DMS 273 treated with DMSO at 0.1 percent for 48 hours (cell line): ENCODE measurements at regions not wholly inside any gene's neighbourhood (a gene's known extent, or its start where the extent isn't known, plus 50 kb on each side); places are given as distances from the start of the nearest gene placed in this dataset.

Experiments
- DNase-seq: peaks from one replicate; lab custom pipeline; 2025; lab: John Stamatoyannopoulos, UW

- DNase-seq, result no peak
These were observed 959.1 kb downstream of the CDH11 start for GRCh38 chr16:64162613-64163375.

GRCh38 chr16:64159976-64160375 lies 961.9 kb downstream of the CDH11 start:
- DNase-seq, result no peak

DNA sequence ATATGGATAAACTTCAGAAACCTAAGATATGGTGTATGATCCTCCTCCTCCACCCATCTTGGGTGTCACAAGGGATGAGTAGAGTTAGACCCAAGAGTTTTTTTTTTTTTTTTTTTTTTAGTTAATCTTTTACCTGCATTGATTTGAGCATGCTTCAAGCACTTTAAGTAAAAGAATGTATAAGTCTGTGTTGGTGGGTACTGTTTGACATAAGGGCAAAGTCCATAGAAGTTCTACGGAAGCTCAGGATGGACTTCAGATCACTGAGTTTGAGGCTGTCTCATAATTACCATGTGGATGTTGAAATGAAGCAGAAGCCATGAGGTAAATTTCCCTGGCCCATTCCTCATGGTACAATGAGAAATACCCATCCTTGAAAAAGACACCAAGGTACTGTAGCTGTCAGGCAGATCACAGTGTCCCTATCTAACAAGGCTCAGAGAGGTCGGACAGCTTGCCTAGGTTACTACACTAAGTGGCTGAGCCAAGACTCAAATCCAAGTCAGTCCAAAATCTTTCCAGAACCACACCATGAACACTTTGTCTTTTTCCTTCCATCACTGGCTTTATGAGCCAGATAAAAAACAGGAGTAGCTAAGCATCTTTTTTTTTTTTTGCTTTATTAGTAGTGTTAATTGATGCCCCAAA lies 962.8 kb downstream of the CDH11 start:
- no peak for DNase-seq

DNA sequence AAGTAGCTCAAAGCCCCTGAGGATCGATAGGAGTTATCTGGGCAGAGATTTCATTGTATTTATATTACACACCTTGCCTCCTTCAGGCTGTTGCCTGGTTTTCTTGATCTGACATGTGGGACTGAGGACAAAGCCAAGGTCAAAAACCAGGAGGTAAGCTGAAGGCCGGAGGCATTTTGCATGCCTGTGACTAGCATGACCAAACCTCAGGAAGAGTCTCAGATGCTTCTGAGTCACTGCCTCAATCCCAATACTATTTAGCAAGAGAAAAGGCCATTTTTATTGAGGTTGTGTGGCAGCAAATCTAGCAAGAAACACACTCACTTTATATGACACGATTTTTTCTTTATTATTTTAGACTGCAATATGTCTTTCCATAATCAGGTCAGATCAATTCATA lies 968.1 kb downstream of the CDH11 start:
- DNase-seq, result no peak

- no peak for DNase-seq
These were observed 969.7 kb downstream of the CDH11 start for GRCh38 chr16:64151990-64152767.

DNA sequence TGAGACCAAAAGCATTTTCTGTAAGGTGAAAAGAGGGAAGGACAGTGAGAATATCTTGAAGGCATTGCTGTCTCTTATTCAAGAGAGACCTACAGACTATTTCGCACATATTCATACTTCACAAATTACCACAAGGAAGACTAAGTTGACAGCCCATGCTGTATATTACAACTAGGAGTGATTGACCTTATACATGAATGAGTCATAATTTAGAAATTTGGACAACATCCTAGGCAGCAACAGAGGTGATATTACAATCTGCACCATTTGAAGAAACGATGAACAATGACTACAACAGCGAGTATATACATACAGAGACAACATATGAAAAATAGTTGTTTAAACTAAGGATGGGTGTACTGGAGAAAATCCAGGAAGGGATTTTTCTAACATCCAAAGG lies 971.7 kb downstream of the CDH11 start:
- DNase-seq, result no peak

- no peak for DNase-seq
These were observed 972.1 kb downstream of the CDH11 start for GRCh38 chr16:64149756-64150155.

DNA sequence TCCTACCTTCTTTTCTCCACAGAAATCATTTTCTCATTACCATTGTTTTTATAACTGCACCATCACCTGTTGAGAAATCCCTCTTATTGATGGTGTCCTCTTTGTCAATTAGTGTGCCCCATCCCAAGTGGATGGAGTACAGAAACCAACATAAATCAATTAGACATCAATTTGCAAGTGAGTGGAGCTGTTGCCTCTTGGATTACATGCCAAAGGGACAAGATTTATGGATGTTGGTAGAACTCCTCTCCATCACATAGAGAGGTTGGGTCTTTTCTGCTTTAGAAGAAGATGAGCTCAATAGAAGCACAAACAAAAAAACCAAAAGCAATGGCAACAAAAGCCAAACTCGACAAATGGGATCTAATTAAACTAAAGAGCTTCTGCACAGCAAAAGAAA lies 973.5 kb downstream of the CDH11 start:
- DNase-seq, result no peak

DNA sequence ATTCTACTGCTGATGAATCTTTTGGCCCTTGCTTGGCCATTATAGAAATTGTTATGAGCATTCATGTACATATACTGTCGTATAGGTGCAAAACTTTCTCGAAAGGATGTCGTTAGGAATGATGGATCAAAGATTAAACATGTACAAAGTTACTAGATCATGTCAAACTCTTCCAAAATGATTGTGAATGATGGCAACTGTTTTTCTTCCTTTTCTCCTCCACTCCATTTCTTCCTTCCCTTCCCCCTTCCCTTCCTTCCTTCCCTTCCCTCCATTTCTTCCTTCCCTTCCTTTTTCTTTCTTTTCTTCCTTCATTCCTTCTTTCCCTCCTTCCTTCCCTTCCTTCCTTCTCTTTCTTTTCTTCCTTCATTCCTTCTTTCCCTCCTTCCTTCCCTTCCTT lies 973.9 kb downstream of the CDH11 start:
- DNase-seq, result no peak

DNA sequence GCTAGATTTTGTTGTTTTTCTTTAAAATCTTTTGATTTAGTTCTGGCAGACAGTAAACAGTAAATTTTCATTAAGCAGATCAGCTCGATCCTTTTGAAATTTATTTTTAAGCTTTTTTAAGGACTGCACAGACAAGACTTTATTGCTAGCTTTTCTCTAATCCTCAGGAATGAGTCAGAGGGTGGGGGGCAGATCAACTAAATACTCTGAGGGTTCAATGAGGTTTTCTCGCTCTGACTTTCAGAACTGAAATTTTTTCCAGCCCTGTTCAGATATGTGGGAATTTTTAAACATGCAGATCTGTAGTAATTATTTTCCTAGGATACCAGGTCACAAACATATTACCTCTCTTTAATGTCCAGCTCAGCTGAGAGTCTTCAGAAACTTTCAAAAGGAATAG lies 977.2 kb downstream of the CDH11 start:
- no peak for DNase-seq

DNA sequence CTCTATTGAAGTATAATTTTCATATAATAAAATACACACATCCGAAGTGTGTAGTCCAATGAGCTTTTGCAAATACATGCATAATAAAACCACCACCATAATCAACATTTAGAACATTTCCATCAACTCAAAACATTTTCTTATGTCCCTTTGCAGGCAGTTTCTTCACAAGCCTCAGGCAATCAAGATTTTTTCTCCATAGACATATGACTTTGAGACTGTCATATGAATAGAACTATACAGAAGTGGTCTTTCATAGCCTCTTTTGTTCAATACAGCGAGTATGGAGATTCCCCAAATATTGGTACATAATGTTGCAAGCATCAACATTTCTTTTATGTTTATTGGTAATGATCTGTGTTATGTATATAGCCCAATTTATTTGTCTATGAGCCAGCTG lies 983.2 kb downstream of the CDH11 start:
- DNase-seq, result no peak

- no peak for DNase-seq
These were observed 983.9 kb downstream of the CDH11 start for GRCh38 chr16:64138006-64138405.

DNA sequence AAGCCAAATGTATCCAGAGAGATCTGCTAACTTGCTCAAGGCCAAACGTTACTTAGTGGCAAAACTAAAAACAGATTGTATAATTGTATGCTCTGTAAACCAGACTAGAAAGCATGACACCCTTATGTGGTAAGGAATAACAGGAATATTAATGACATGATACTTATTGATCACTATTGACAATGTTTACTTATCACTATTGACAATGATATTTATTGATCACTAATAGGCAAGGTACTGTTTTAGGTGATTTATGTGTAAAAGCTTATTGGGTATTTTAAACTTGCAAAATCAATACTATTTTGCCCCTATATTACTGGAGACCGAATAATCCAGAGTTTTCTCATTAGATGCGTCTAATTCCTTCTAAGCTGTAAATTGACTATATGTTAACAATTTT lies 985.1 kb downstream of the CDH11 start:
- DNase-seq, result no peak

GRCh38 chr16:64136314-64136713 lies 985.5 kb downstream of the CDH11 start:
- no peak for DNase-seq

GRCh38 chr16:64133366-64133765 lies 988.5 kb downstream of the CDH11 start:
- no peak for DNase-seq

- DNase-seq, result no peak
These were observed 989.0 kb downstream of the CDH11 start for GRCh38 chr16:64132759-64133361.

DNA sequence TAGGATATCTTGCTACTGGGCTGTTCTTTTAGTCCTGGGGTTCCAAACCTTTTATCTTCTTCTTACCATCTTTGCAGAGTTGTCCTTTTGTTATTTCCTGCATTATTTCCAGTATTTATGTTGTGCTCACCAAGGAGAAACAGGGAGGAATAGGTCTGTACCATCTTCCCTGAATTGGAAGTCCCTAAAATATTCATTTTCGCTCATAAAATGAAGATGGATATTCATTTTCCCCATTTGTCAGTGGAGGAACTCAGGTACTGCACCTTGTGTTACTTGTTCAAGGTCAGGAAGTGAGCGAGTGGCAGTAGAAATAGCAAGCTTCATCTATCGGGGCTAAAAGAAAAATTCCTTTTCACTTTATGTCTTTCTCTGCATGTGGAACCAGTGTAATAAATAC lies 989.7 kb downstream of the CDH11 start:
- DNase-seq, result no peak

DNA sequence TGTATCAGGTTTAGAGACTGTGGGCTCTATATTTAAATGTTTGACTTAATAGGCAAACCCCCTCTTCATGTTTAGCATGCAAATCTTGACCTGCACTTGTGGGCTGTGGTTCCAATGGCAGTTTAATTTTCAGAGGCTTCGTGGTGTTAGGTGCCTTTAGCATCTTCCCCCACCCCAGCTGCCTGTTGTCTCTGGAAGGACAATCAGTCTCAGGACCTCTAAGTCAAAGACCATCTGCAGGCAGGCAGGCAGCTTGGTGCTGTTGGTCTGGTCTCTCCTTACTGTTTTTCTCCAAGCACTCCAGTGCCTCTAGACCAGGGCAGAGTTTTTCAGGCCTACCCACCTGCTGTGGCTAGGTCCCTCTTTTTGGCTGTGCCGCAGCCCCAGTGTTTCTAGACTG lies 990.4 kb downstream of the CDH11 start:
- DNase-seq, result no peak

DNA sequence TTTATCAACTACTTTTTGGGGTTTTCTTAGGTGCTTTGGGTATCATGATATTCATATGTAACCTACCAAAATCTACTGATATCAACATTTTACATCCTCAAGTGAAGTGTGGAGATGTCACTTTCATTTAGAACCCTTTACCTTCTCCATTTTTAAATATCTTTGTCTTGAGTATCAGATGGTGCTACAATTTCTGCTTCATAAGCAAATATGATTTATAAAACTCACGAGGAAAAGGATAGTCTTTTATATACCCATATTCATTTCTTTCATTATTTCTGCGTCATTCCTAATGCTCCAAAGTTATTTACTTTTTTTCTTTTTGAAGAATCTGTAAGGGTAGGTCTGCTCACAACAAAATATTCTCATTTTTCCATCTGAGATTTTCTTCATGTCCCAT lies 991.7 kb downstream of the CDH11 start:
- DNase-seq, result no peak

DNA sequence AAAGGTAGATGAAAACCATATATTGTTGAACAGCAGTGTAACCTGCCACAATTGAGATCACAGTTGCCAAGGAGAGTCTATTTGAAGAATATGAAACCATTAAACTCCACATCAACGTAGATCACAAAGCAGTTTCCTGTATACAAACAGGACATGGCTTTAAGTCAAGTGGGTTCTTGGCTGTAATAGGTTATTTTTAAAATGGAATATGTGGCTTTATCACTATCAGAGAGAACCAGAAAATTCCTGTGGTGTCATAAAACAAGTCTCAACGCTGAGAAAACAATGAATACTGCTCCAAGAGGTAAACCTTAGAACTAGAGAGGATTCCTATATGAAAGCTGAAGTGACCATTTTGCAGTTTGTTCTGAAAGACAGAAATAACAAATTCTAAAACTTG lies 999.7 kb downstream of the CDH11 start:
- no peak for DNase-seq

DNA sequence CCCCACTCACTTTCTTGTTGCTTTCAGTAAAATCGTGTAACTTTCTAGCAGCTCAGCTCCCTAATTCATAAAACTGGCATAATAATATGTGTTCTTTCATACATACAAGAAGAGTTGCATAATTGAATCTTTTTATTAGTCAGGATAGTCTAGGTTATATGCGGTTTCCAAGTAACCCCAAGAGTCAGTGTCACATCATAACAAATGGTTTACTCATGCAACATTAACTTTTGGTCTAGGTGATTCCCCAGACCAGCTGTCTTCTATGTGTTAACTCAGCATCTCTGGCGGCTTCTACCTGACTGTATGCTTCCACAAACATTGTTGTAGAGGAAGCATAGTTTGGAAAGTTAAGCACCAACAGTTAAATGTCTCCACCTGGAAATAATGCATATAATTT lies 1000.4 kb downstream of the CDH11 start:
- DNase-seq, result no peak

GRCh38 chr16:64116151-64116550 lies 1005.7 kb downstream of the CDH11 start:
- DNase-seq, result no peak

DNA sequence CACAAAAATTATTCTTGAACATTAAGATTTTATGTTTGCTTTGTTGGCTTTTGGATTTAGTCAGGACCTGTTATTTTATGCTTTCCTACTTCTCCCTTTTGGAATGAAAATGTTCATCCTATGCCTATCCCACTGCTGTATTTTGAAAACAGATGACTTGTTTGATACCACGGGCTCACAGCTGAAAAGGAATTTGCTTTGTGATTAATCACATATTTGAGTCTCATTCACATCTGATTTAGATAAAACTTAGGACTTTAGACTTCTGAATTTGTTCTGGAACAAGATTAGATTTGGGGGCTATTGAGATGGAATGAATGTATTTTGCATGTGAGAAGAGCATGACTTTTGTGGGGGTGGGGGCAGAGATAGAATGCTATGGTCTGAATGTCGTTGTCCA lies 1012.6 kb downstream of the CDH11 start:
- no peak for DNase-seq
